CD4-positive, alpha-beta T cell (primary cell): ENCODE measurements at regions not wholly inside any gene's neighbourhood (a gene's known extent, or its start where the extent isn't known, plus 50 kb on each side); places are given as distances from the start of the nearest gene placed in this dataset.

ENCODE experiments used
- ATAC-seq: fragments of 200-7000 bp; cut with Tn5 transposase; one replicate; pipeline ENCODE4 v1.10.0; 2022; ENCODE audit warnings: mild to moderate bottlenecking; ENCODE audit not compliant: poor library complexity
- CTCF ChIA-PET: fragments of 350-600 bp; sonication (Branson Sonifier 250); formaldehyde crosslinking; loops from one replicate; lab custom pipeline; 2021; ENCODE audit warnings: antibody characterized with exemption, inconsistent platforms; lab: Charles Lee
- POLR2A ChIA-PET: fragments of 350-600 bp; sonication (Branson Sonifier 250); formaldehyde crosslinking; loops from one replicate; lab custom pipeline; 2021; ENCODE audit warnings: antibody characterized with exemption, inconsistent platforms; lab: Charles Lee
- DNase-seq, 14 experiments: peaks; one replicate each; pipeline ENCODE4 v3.0.0-alpha.2; 2013 to 2020; ENCODE audit warnings: mixed read lengths in 2 of 14
- H3K27ac ChIP-seq, 2 donors: one replicate each; pipeline versions ENCODE4 v1.5.1 to v1.7.0; 2013; ENCODE audit warnings: low read length in 2 of 2, low read depth in 1 of 2, mild to moderate bottlenecking in 1 of 2
- H3K27me3 ChIP-seq, 2 experiments: 1 replicate in 1 of 2; 2 replicates in 1 of 2; pipeline versions ENCODE4 v1.6.1 to v1.7.0; 2013; ENCODE audit warnings: low read length in 2 of 2, control low read depth in 1 of 2, mild to moderate bottlenecking in 1 of 2, moderate library complexity in 1 of 2; ENCODE audit not compliant: insufficient read depth in 2 of 2, control insufficient read depth in 1 of 2
- H3K36me3 ChIP-seq: one replicate; pipeline ENCODE4 v1.6.1; 2013; ENCODE audit warnings: low read length, control low read depth; ENCODE audit not compliant: insufficient read depth
- H3K4me1 ChIP-seq: one replicate; pipeline ENCODE4 v1.6.1; 2013; ENCODE audit warnings: low read length, control low read depth; ENCODE audit not compliant: insufficient read depth
- H3K4me3 ChIP-seq: one replicate; pipeline ENCODE4 v1.5.1; 2013; ENCODE audit warnings: mild to moderate bottlenecking, low read length, moderate library complexity
- H3K9me3 ChIP-seq, 2 experiments: 1 replicate in 1 of 2; 2 replicates in 1 of 2; pipeline versions ENCODE4 v1.6.1 to v1.7.0; 2013; ENCODE audit warnings: low read length in 2 of 2, mild to moderate bottlenecking in 2 of 2, control low read depth in 1 of 2, moderate library complexity in 1 of 2; ENCODE audit not compliant: control insufficient read depth in 1 of 2, insufficient read depth in 1 of 2
- H3K27ac Mint-ChIP-seq: one replicate; pipeline ENCODE4 v1.8.0; 2020; ENCODE audit warnings: mixed read lengths
- H3K27me3 Mint-ChIP-seq: one replicate; pipeline ENCODE4 v1.8.0; 2021; ENCODE audit warnings: mixed read lengths
- H3K36me3 Mint-ChIP-seq: one replicate; pipeline ENCODE4 v1.8.0; 2021; ENCODE audit warnings: low read depth, mixed read lengths
- H3K4me1 Mint-ChIP-seq: one replicate; pipeline ENCODE4 v1.8.0; 2021; ENCODE audit warnings: low read depth, mixed read lengths
- H3K4me3 Mint-ChIP-seq: one replicate; pipeline ENCODE4 v1.8.0; 2020; ENCODE audit warnings: mild to moderate bottlenecking, mixed read lengths
- H3K9me3 Mint-ChIP-seq: one replicate; pipeline ENCODE4 v1.8.0; 2020; ENCODE audit warnings: mixed read lengths
- intact Hi-C, 2 experiments: fragments of 100-400 bp; cut with DNase I in 1 of 2; cut with micrococcal nuclease in 1 of 2; formaldehyde crosslinking; loops; one replicate each; pipeline versions ENCODE4 v1.15.1 to v1.9.0; 2023 to 2025; cut with DNase I, micrococcal nuclease
- TF ChIP-seq, protein P1 (sequence below): fragments of 200-600 bp; IDR thresholded peaks from one replicate; pipeline ENCODE4 v1.8.0; 2022; ENCODE audit warnings: antibody characterized with exemption, mild to moderate bottlenecking

DNA sequence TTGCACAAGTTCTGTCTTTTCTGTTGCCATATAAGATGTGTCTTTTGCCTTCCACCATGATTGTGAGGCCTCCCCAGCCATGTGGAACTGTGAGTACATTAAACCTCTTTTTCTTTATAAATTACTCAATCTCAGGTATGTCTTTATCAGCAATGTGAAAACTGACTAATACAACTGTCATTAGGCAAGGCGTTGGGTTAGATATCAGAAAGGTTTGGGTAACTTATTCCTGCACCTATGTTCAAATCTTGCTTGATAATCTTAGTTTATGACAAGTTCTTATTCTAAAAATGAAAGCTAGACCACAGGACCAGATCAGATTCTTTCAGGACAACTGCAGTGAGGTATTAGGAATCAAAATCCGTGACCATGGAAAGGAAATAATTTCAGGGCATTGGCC lies 160.6 kb upstream of the BDNF start:
- no peak for DNase-seq
- H3K27ac Mint-ChIP-seq = no peak overlapping the region
- H3K9me3 ChIP-seq = no peaks in the 10 kb centered on the region
- no peaks in the 10 kb centered on the region for H3K4me1 ChIP-seq
- no peak overlapping the region for H3K4me3 Mint-ChIP-seq
- ChIA-PET CTCF (no interaction called here), POLR2A (no interaction called here)
- TF ChIP-seq, protein P1, sequence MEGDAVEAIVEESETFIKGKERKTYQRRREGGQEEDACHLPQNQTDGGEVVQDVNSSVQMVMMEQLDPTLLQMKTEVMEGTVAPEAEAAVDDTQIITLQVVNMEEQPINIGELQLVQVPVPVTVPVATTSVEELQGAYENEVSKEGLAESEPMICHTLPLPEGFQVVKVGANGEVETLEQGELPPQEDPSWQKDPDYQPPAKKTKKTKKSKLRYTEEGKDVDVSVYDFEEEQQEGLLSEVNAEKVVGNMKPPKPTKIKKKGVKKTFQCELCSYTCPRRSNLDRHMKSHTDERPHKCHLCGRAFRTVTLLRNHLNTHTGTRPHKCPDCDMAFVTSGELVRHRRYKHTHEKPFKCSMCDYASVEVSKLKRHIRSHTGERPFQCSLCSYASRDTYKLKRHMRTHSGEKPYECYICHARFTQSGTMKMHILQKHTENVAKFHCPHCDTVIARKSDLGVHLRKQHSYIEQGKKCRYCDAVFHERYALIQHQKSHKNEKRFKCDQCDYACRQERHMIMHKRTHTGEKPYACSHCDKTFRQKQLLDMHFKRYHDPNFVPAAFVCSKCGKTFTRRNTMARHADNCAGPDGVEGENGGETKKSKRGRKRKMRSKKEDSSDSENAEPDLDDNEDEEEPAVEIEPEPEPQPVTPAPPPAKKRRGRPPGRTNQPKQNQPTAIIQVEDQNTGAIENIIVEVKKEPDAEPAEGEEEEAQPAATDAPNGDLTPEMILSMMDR = no peak
- H3K9me3 Mint-ChIP-seq = no peaks in the 10 kb centered on the region
- no peaks in the 10 kb centered on the region for H3K4me1 Mint-ChIP-seq
- H3K27me3 ChIP-seq = no peaks in the 10 kb centered on the region
- no peaks in the 10 kb centered on the region for H3K27me3 Mint-ChIP-seq
- H3K4me3 ChIP-seq = no peak overlapping the region
- H3K36me3 Mint-ChIP-seq = no peaks in the 10 kb centered on the region
- ATAC-seq = no peak
- no peaks in the 10 kb centered on the region for H3K36me3 ChIP-seq
- intact Hi-C loops = no loop called here
- no peak overlapping the region for H3K27ac ChIP-seq

DNA sequence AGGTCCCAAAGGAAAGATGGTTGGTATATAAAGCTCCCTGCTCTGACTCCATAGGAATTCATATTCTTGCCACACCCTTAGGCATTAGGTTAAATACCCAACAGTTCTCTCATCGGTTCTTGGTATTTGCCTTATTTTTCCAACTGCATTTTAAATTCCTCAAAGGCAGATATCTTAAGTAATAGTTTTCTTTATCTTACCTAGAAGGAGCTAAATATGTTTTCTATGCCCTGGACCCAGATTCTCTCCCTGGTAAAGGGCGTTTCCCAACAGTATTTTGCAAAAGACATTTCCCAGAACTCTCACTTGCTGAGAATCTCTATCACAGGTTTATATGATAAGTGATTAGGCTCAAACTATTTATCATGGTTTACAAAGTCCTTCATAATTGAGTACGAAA lies 158.6 kb upstream of the BDNF start:
- H3K27me3 ChIP-seq = no peaks in the 10 kb centered on the region
- Mint-ChIP-seq H3K4me1 (no peaks in the 10 kb centered on the region), H3K27me3 (no peaks in the 10 kb centered on the region), H3K4me3 (no peak overlapping the region), H3K27ac (no peak overlapping the region), H3K36me3 (no peaks in the 10 kb centered on the region), H3K9me3 (no peaks in the 10 kb centered on the region)
- DNase-seq (no peak), ATAC-seq (no peak)
- H3K4me3 ChIP-seq = no peak overlapping the region
- H3K4me1 ChIP-seq = no peaks in the 10 kb centered on the region
- POLR2A ChIA-PET = no interaction called here
- TF ChIP-seq, protein P1 = no peak
- intact Hi-C loops = no loop called here
- no peak overlapping the region for H3K27ac ChIP-seq
- CTCF ChIA-PET = no interaction called here
- H3K9me3 ChIP-seq = no peaks in the 10 kb centered on the region
- H3K36me3 ChIP-seq = no peaks in the 10 kb centered on the region

DNA sequence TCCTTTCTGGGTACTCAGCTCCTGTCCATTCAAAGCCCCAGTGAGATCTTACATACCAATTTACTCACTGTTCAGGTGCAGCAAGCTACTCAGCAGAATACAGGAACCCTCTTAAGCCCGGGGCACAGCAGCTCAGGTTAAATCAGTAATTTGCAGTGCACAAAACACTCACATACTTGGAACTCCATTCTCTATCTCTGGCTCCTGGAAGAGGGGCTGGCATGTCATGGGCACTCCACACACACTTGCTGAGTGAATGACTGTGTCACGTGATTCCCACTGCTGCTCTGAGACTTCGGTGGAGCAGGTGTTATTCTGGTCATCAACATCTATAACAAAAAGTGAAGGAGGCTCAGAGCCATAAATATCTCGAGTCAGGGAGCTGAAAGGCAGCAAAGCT lies 157.3 kb upstream of the BDNF start:
- Histone ChIP-seq H3K36me3 (no peaks in the 10 kb centered on the region), H3K9me3 (no peaks in the 10 kb centered on the region), H3K4me3 (no peak overlapping the region), H3K4me1 (no peaks in the 10 kb centered on the region), H3K27me3 (no peaks in the 10 kb centered on the region), H3K27ac (no peak overlapping the region)
- Mint-ChIP-seq H3K9me3 (no peaks in the 10 kb centered on the region), H3K4me1 (no peaks in the 10 kb centered on the region), H3K4me3 (no peak overlapping the region), H3K36me3 (no peaks in the 10 kb centered on the region), H3K27me3 (no peaks in the 10 kb centered on the region), H3K27ac (no peak overlapping the region)
- CTCF ChIA-PET = no interaction called here
- DNase-seq (no peak), ATAC-seq (no peak)
- intact Hi-C loops = no loop called here
- TF ChIP-seq, protein P1 = no peak
- POLR2A ChIA-PET = no interaction called here
